Activated naive CD4-positive, alpha-beta T cell treated with anti-CD3 and anti-CD28 coated beads for 36 hours (primary cell): ENCODE measurements at regions not wholly inside any gene's neighbourhood (a gene's known extent, or its start where the extent isn't known, plus 50 kb on each side); places are given as distances from the start of the nearest gene placed in this dataset.

Experiments
- CTCF ChIA-PET: fragments of 350-600 bp; sonication (Branson Sonifier 250); formaldehyde crosslinking; loops from one replicate; lab custom pipeline; 2021; ENCODE audit warnings: antibody characterized with exemption; lab: Charles Lee
- DNase-seq: peaks from one replicate; pipeline ENCODE4 v3.0.0-alpha.2; 2020
- H3K27ac Mint-ChIP-seq: one replicate; pipeline ENCODE4 v1.8.0; 2021; ENCODE audit warnings: mild to moderate bottlenecking, mixed read lengths
- H3K27me3 Mint-ChIP-seq: one replicate; pipeline ENCODE4 v1.8.0; 2021; ENCODE audit warnings: low read depth, mixed read lengths
- H3K36me3 Mint-ChIP-seq: one replicate; pipeline ENCODE4 v1.8.0; 2021; ENCODE audit warnings: low read depth, mixed read lengths
- H3K4me1 Mint-ChIP-seq: one replicate; pipeline ENCODE4 v1.8.0; 2021; ENCODE audit warnings: low read depth, mixed read lengths
- H3K4me3 Mint-ChIP-seq: one replicate; pipeline ENCODE4 v1.8.0; 2021; ENCODE audit warnings: mild to moderate bottlenecking, moderate library complexity, mixed read lengths
- H3K9me3 Mint-ChIP-seq: one replicate; pipeline ENCODE4 v1.8.0; 2021; ENCODE audit warnings: mixed read lengths
- intact Hi-C: fragments of 100-400 bp; cut with micrococcal nuclease; formaldehyde crosslinking; loops from one replicate; pipeline ENCODE4 v1.15.1; 2023

- Mint-ChIP-seq H3K36me3 (no peaks in the 10 kb centered on the region), H3K4me3 (no peak overlapping the region), H3K27me3 (no peaks in the 10 kb centered on the region), H3K9me3 (no peaks in the 10 kb centered on the region), H3K27ac (no peak overlapping the region), H3K4me1 (no peaks in the 10 kb centered on the region)
- no peak for DNase-seq
- intact Hi-C loops, result no loop called here
- CTCF ChIA-PET, result no interaction called here
Measured at GRCh38 chr9:103444176-103444575, 449.0 kb downstream of the CYLC2 start.

GRCh38 chr9:103458826-103459225, 463.7 kb downstream of the CYLC2 start:
- Mint-ChIP-seq H3K36me3 (no peaks in the 10 kb centered on the region), H3K27ac (no peak overlapping the region), H3K9me3 (no peaks in the 10 kb centered on the region), H3K4me3 (no peak overlapping the region), H3K4me1 (no peaks in the 10 kb centered on the region), H3K27me3 (no peaks in the 10 kb centered on the region)
- no peak for DNase-seq
- intact Hi-C loops, result no loop called here
- CTCF ChIA-PET, result no interaction called here

- H3K9me3 Mint-ChIP-seq, result peaks cover 3% of the 10 kb centered on the region
- no peaks in the 10 kb centered on the region for H3K4me1 Mint-ChIP-seq
- no peaks in the 10 kb centered on the region for H3K36me3 Mint-ChIP-seq
- H3K27ac Mint-ChIP-seq, result no peak overlapping the region
- CTCF ChIA-PET, result no interaction called here
- intact Hi-C loops, result no loop called here
- no peak for DNase-seq
- no peaks in the 10 kb centered on the region for H3K27me3 Mint-ChIP-seq
- no peak overlapping the region for H3K4me3 Mint-ChIP-seq
Measured at GRCh38 chr9:103471241-103471640, 476.1 kb downstream of the CYLC2 start.

GRCh38 chr9:103474156-103474555, 479.0 kb downstream of the CYLC2 start:
- Mint-ChIP-seq H3K27me3 (no peaks in the 10 kb centered on the region), H3K4me1 (no peaks in the 10 kb centered on the region), H3K9me3 (peaks cover 5% of the 10 kb centered on the region), H3K4me3 (no peak overlapping the region), H3K36me3 (no peaks in the 10 kb centered on the region), H3K27ac (no peak overlapping the region)
- DNase-seq, result no peak
- intact Hi-C loops, result no loop called here
- CTCF ChIA-PET, result no interaction called here

GRCh38 chr9:103483471-103484096, 488.5 kb downstream of the CYLC2 start:
- intact Hi-C loops, result no loop called here
- H3K27me3 Mint-ChIP-seq, result no peaks in the 10 kb centered on the region
- peaks cover 7% of the 10 kb centered on the region for H3K9me3 Mint-ChIP-seq

GRCh38 chr9:103485138-103485537, 490.0 kb downstream of the CYLC2 start:
- CTCF ChIA-PET, result no interaction called here
- DNase-seq, result no peak
- Mint-ChIP-seq H3K27me3 (no peaks in the 10 kb centered on the region), H3K4me3 (no peak overlapping the region), H3K36me3 (peaks cover 1% of the 10 kb centered on the region), H3K9me3 (peaks cover 9% of the 10 kb centered on the region), H3K4me1 (no peaks in the 10 kb centered on the region), H3K27ac (no peak overlapping the region)
- intact Hi-C loops, result no loop called here

More at GRCh38 chr9:103483471-103484096, 488.5 kb downstream of the CYLC2 start:
- Mint-ChIP-seq H3K36me3 (peaks cover 1% of the 10 kb centered on the region), H3K4me1 (no peaks in the 10 kb centered on the region), H3K27ac (no peak overlapping the region), H3K4me3 (no peak overlapping the region)
- no peak for DNase-seq
- CTCF ChIA-PET, result no interaction called here

GRCh38 chr9:103514767-103515166, 519.6 kb downstream of the CYLC2 start:
- Mint-ChIP-seq H3K4me1 (no peaks in the 10 kb centered on the region), H3K27me3 (no peaks in the 10 kb centered on the region), H3K36me3 (no peaks in the 10 kb centered on the region), H3K27ac (no peak overlapping the region), H3K4me3 (no peak overlapping the region), H3K9me3 (peaks cover 3% of the 10 kb centered on the region)
- CTCF ChIA-PET, result no interaction called here
- intact Hi-C loops, result no loop called here
- DNase-seq, result no peak

- Mint-ChIP-seq H3K27ac (no peak overlapping the region), H3K4me3 (no peak overlapping the region), H3K27me3 (no peaks in the 10 kb centered on the region), H3K9me3 (peaks cover 2% of the 10 kb centered on the region), H3K36me3 (no peaks in the 10 kb centered on the region), H3K4me1 (no peaks in the 10 kb centered on the region)
- CTCF ChIA-PET, result no interaction called here
- no peak for DNase-seq
- intact Hi-C loops, result no loop called here
Measured at GRCh38 chr9:103522409-103522808, 527.3 kb downstream of the CYLC2 start.

- H3K4me3 Mint-ChIP-seq, result no peak overlapping the region
- no peaks in the 10 kb centered on the region for H3K36me3 Mint-ChIP-seq
- H3K27ac Mint-ChIP-seq, result no peak overlapping the region
- peaks cover 2% of the 10 kb centered on the region for H3K9me3 Mint-ChIP-seq
- intact Hi-C loops, result no loop called here
- no peak for DNase-seq
- no peaks in the 10 kb centered on the region for H3K27me3 Mint-ChIP-seq
- CTCF ChIA-PET, result no interaction called here
- no peaks in the 10 kb centered on the region for H3K4me1 Mint-ChIP-seq
Measured at GRCh38 chr9:103530934-103531333, 535.8 kb downstream of the CYLC2 start.

DNA sequence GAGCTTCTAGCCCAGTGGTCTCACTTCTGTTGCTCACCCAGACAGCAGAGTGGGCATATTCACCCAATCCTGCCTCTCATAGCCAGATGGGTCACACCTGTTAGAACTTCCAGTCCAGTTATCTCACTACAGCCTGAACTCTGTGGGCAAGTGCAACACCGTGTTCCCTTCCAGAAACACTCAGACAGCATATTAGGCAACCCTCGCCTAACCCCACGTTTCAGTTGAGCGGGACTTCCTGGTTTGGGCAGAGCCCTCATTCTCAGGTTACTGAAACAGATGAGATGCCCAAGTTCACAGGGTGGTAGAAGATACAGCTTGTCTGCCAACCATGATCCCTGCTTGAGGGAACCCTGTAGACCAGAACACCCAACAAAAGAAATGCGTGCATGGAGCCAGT, 538.2 kb downstream of the CYLC2 start:
- Mint-ChIP-seq H3K9me3 (peaks cover 10% of the 10 kb centered on the region), H3K27ac (no peak overlapping the region), H3K27me3 (no peaks in the 10 kb centered on the region), H3K36me3 (no peaks in the 10 kb centered on the region), H3K4me3 (no peak overlapping the region), H3K4me1 (no peaks in the 10 kb centered on the region)
- DNase-seq, result no peak
- intact Hi-C loops, result no loop called here
- CTCF ChIA-PET, result no interaction called here

GRCh38 chr9:103537426-103537825, 542.3 kb downstream of the CYLC2 start:
- no peak for DNase-seq

DNA sequence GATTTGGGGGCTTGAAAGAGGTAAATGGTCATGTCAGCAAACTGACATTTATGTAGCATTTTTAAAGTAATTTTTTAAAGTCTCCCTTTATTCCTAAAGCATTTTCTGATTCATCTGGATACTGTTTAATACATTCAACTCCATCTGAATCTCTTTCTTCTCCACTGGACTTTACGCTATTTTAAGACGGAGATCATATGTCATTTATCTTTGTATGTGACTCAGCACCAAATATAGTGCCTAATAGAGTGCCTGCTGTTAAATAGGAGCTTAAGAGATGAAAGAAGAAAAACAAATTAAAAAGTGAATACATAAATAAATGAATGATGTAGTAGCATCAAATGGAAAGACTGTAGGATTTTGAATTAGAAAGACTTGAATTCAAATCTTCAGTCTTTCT, 548.8 kb upstream of the SMC2 start:
- intact Hi-C loops, result no loop called here
- Mint-ChIP-seq H3K36me3 (no peaks in the 10 kb centered on the region), H3K27ac (no peak overlapping the region), H3K4me1 (no peaks in the 10 kb centered on the region), H3K27me3 (no peaks in the 10 kb centered on the region), H3K9me3 (peaks cover 3% of the 10 kb centered on the region), H3K4me3 (no peak overlapping the region)
- no peak for DNase-seq
- CTCF ChIA-PET, result no interaction called here

More at GRCh38 chr9:103537426-103537825, 542.3 kb downstream of the CYLC2 start:
- H3K27ac Mint-ChIP-seq, result no peak overlapping the region
- no peaks in the 10 kb centered on the region for H3K36me3 Mint-ChIP-seq
- H3K4me3 Mint-ChIP-seq, result no peak overlapping the region
- H3K4me1 Mint-ChIP-seq, result no peaks in the 10 kb centered on the region
- H3K27me3 Mint-ChIP-seq, result no peaks in the 10 kb centered on the region
- CTCF ChIA-PET, result no interaction called here
- intact Hi-C loops, result no loop called here
- H3K9me3 Mint-ChIP-seq, result peaks cover 14% of the 10 kb centered on the region

- Mint-ChIP-seq H3K4me3 (no peak overlapping the region), H3K27me3 (no peaks in the 10 kb centered on the region), H3K9me3 (peaks cover 3% of the 10 kb centered on the region), H3K4me1 (no peaks in the 10 kb centered on the region), H3K36me3 (no peaks in the 10 kb centered on the region), H3K27ac (no peak overlapping the region)
- DNase-seq, result no peak
- CTCF ChIA-PET, result no interaction called here
- intact Hi-C loops, result no loop called here
Measured at GRCh38 chr9:103552712-103553111, 541.4 kb upstream of the SMC2 start.
